ENCODE measurements at regions not wholly inside any gene's neighbourhood (a gene's known extent, or its start where the extent isn't known, plus 50 kb on each side); places are given as distances from the start of the nearest gene placed in this dataset.

GRCh38 chr4:58732973-58733372, 1622.8 kb upstream of the IGFBP7 start:
- ATAC-seq (no peak), DNase-seq (no peak)
- intact Hi-C loops (cut with DNase I), result no loop called here

- intact Hi-C loops (cut with DNase I), result no loop called here
- ATAC-seq, result no peak
- DNase-seq, result no peak
Observed at GRCh38 chr4:58723954-58724353, 1613.8 kb upstream of the IGFBP7 start.

GRCh38 chr4:58711039-58711438, 1600.9 kb upstream of the IGFBP7 start:
- intact Hi-C loops (cut with DNase I), result no loop called here
- ATAC-seq, result no peak
- no peak for DNase-seq

- intact Hi-C loops (cut with DNase I), result no loop called here
- ATAC-seq (no peak), DNase-seq (no peak)
Observed at GRCh38 chr4:58688568-58688967, 1578.4 kb upstream of the IGFBP7 start.

- ATAC-seq (no peak), DNase-seq (no peak)
- intact Hi-C loops (cut with DNase I), result no loop called here
Observed at GRCh38 chr4:58679886-58680285, 1569.7 kb upstream of the IGFBP7 start.

GRCh38 chr4:58679051-58679450, 1568.9 kb upstream of the IGFBP7 start:
- ATAC-seq (no peak), DNase-seq (no peak)
- intact Hi-C loops (cut with DNase I), result no loop called here

GRCh38 chr4:58669783-58670182, 1559.6 kb upstream of the IGFBP7 start:
- DNase-seq (no peak), ATAC-seq (no peak)
- intact Hi-C loops (cut with DNase I), result no loop called here

- intact Hi-C loops (cut with DNase I), result no loop called here
- DNase-seq, result no peak
- no peak for ATAC-seq
Observed at GRCh38 chr4:58665649-58666048, 1555.5 kb upstream of the IGFBP7 start.

- no peak for ATAC-seq
- intact Hi-C loops (cut with DNase I), result no loop called here
- no peak for DNase-seq
Observed at GRCh38 chr4:58658701-58659100, 1548.5 kb upstream of the IGFBP7 start.

- intact Hi-C loops (cut with DNase I), result no loop called here
Observed at GRCh38 chr4:58653251-58653650, 1543.1 kb upstream of the IGFBP7 start.

GRCh38 chr4:58649226-58649625, 1539.0 kb upstream of the IGFBP7 start:
- intact Hi-C loops (cut with DNase I), result no loop called here
- DNase-seq (no peak), ATAC-seq (no peak)

More at GRCh38 chr4:58653251-58653650, 1543.1 kb upstream of the IGFBP7 start:
- no peak for ATAC-seq
- DNase-seq, result no peak

- ATAC-seq (no peak), DNase-seq (no peak)
- intact Hi-C loops (cut with DNase I), result no loop called here
Observed at GRCh38 chr4:58646126-58646525, 1535.9 kb upstream of the IGFBP7 start.

- no peak for ATAC-seq
- intact Hi-C loops (cut with DNase I), result no loop called here
- DNase-seq, result no peak
Observed at GRCh38 chr4:58644549-58644948, 1534.4 kb upstream of the IGFBP7 start.

GRCh38 chr4:58636381-58636780, 1526.2 kb upstream of the IGFBP7 start:
- intact Hi-C loops (cut with DNase I), result no loop called here
- no peak for ATAC-seq
- DNase-seq, result no peak

- DNase-seq, result no peak
- intact Hi-C loops (cut with DNase I), result no loop called here
- ATAC-seq, result no peak
Observed at GRCh38 chr4:58617226-58617625, 1507.0 kb upstream of the IGFBP7 start.

GRCh38 chr4:58611012-58611411, 1500.8 kb upstream of the IGFBP7 start:
- intact Hi-C loops (cut with DNase I), result no loop called here
- no peak for DNase-seq
- no peak for ATAC-seq

GRCh38 chr4:58606303-58606702, 1496.1 kb upstream of the IGFBP7 start:
- ATAC-seq (no peak), DNase-seq (no peak)
- intact Hi-C loops (cut with DNase I), result no loop called here

GRCh38 chr4:58603951-58604350, 1493.8 kb upstream of the IGFBP7 start:
- no peak for ATAC-seq
- intact Hi-C loops (cut with DNase I), result no loop called here
- DNase-seq, result no peak

GRCh38 chr4:58602731-58603359, 1492.7 kb upstream of the IGFBP7 start:
- DNase-seq (no peak), ATAC-seq (no peak)
- intact Hi-C loops (cut with DNase I), result no loop called here

- intact Hi-C loops (cut with DNase I), result no loop called here
Observed at GRCh38 chr4:58602022-58602421, 1491.8 kb upstream of the IGFBP7 start.

GRCh38 chr4:58600290-58600689, 1490.1 kb upstream of the IGFBP7 start:
- no peak for DNase-seq
- ATAC-seq, result no peak
- intact Hi-C loops (cut with DNase I), result no loop called here

More at GRCh38 chr4:58602022-58602421, 1491.8 kb upstream of the IGFBP7 start:
- no peak for DNase-seq
- ATAC-seq, result no peak

GRCh38 chr4:58590722-58591121, 1480.5 kb upstream of the IGFBP7 start:
- DNase-seq (no peak), ATAC-seq (no peak)
- intact Hi-C loops (cut with DNase I), result no loop called here

Measured in left cardiac atrium (tissue), 4 donors.